PFSK-1 (cell line): ENCODE measurements at regions not wholly inside any gene's neighbourhood (a gene's known extent, or its start where the extent isn't known, plus 50 kb on each side); places are given as distances from the start of the nearest gene placed in this dataset.

Source experiments
- POLR2AphosphoS5 ChIP-seq: IDR thresholded peaks from 2 replicates; pipeline ENCODE4 v1.6.1; 2012; ENCODE audit warnings: low read depth, mild to moderate bottlenecking, control low read depth, low read length, moderate library complexity
- SIN3A ChIP-seq: IDR thresholded peaks from 2 replicates; pipeline ENCODE4 v1.6.1; 2012; ENCODE audit warnings: mild to moderate bottlenecking, low read length, moderate library complexity, borderline replicate concordance; ENCODE audit not compliant: insufficient read depth
- TF ChIP-seq, protein P1 (sequence below), 2 experiments: IDR thresholded peaks; 2 replicates each; pipeline versions ENCODE4 v1.6.1 to v1.8.0; 2011 to 2012; ENCODE audit warnings: low read depth in 2 of 2, low read length in 2 of 2, control low read depth in 1 of 2, inconsistent platforms in 1 of 2, mild to moderate bottlenecking in 1 of 2, moderate library complexity in 1 of 2; ENCODE audit not compliant: insufficient read depth in 1 of 2

GRCh38 chr2:60365556-60365955 is 187.9 kb downstream of the BCL11A start:
- TF ChIP-seq, protein P1, sequence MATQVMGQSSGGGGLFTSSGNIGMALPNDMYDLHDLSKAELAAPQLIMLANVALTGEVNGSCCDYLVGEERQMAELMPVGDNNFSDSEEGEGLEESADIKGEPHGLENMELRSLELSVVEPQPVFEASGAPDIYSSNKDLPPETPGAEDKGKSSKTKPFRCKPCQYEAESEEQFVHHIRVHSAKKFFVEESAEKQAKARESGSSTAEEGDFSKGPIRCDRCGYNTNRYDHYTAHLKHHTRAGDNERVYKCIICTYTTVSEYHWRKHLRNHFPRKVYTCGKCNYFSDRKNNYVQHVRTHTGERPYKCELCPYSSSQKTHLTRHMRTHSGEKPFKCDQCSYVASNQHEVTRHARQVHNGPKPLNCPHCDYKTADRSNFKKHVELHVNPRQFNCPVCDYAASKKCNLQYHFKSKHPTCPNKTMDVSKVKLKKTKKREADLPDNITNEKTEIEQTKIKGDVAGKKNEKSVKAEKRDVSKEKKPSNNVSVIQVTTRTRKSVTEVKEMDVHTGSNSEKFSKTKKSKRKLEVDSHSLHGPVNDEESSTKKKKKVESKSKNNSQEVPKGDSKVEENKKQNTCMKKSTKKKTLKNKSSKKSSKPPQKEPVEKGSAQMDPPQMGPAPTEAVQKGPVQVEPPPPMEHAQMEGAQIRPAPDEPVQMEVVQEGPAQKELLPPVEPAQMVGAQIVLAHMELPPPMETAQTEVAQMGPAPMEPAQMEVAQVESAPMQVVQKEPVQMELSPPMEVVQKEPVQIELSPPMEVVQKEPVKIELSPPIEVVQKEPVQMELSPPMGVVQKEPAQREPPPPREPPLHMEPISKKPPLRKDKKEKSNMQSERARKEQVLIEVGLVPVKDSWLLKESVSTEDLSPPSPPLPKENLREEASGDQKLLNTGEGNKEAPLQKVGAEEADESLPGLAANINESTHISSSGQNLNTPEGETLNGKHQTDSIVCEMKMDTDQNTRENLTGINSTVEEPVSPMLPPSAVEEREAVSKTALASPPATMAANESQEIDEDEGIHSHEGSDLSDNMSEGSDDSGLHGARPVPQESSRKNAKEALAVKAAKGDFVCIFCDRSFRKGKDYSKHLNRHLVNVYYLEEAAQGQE (IDR thresholded peaks at IDR 0.05; ENCODE audit: insufficient read depth in 1 of 2, low read depth in 2 of 2, low read length in 2 of 2) = no peak
- TF ChIP-seq SIN3A = no peak
- no peak for TF ChIP-seq POLR2AphosphoS5
